H1 (cell line): ENCODE measurements at regions not wholly inside any gene's neighbourhood (a gene's known extent, or its start where the extent isn't known, plus 50 kb on each side); places are given as distances from the start of the nearest gene placed in this dataset.

Experiments used
- CTCF ChIA-PET: fragments of 300-600 bp; sonication (Branson Sonifier 250); formaldehyde crosslinking; loops from one replicate; lab custom pipeline; 2021; ENCODE audit not compliant: partially characterized antibody; lab: Charles Lee
- POLR2A ChIA-PET: fragments of 300-600 bp; sonication (Branson Sonifier 250); formaldehyde crosslinking; loops from one replicate; lab custom pipeline; 2021; ENCODE audit warnings: inconsistent platforms; ENCODE audit not compliant: partially characterized antibody; lab: Charles Lee
- DNase-seq, 2 experiments: peaks; one replicate each; pipeline versions ENCODE4 v3.0.0 to v3.0.0-alpha.2; 2010 to 2022; ENCODE audit warnings: low spot score in 2 of 2, low read depth in 1 of 2, mixed read lengths in 1 of 2
- FAIRE-seq: peaks from 2 replicates; lab custom pipeline; 2011; peaks lifted over from hg19 to GRCh38; lab: Jason Lieb, UNC
- H2AFZ ChIP-seq: 2 replicates; pipeline ENCODE4 v1.8.1; 2012; ENCODE audit warnings: low read length, inconsistent platforms
- H2AK5ac ChIP-seq: 2 replicates; pipeline ENCODE4 v1.6.1; 2013; ENCODE audit warnings: low read depth, low read length
- H2BK120ac ChIP-seq: replicated peaks from 2 replicates; pipeline ENCODE3; 2013; ENCODE audit warnings: low read depth, low read length, inconsistent platforms
- H2BK12ac ChIP-seq: 2 replicates; pipeline ENCODE4 v1.6.1; 2013; ENCODE audit warnings: low read depth, low read length
- H2BK15ac ChIP-seq: 2 replicates; pipeline ENCODE4 v1.6.1; 2013; ENCODE audit warnings: low read length
- H2BK20ac ChIP-seq: 2 replicates; pipeline ENCODE4 v1.6.1; 2013; ENCODE audit warnings: low read length
- H2BK5ac ChIP-seq: 2 replicates; pipeline ENCODE4 v1.6.1; 2013; ENCODE audit warnings: low read depth, low read length
- H3K14ac ChIP-seq: 2 replicates; pipeline ENCODE4 v1.6.1; 2013; ENCODE audit warnings: inconsistent platforms; ENCODE audit not compliant: insufficient read length
- H3K18ac ChIP-seq: 2 replicates; pipeline ENCODE4 v1.6.1; 2013; ENCODE audit warnings: low read length; ENCODE audit errors: extremely low read depth
- H3K23ac ChIP-seq: 2 replicates; pipeline ENCODE4 v1.6.1; 2013; ENCODE audit warnings: inconsistent platforms; ENCODE audit not compliant: insufficient read length
- H3K23me2 ChIP-seq: 2 replicates; pipeline ENCODE4 v1.6.1; 2013; ENCODE audit warnings: low read depth, low read length
- H3K27ac ChIP-seq: 2 replicates; pipeline ENCODE4 v1.6.1; 2011; ENCODE audit warnings: low read depth, low read length, inconsistent platforms
- H3K27me3 ChIP-seq, 4 experiments: replicated peaks in 1 of 4; 1 replicate in 1 of 4; 2 replicates in 3 of 4; pipeline versions ENCODE4 v1.6.1 to v1.8.1; 2011 to 2013; ENCODE audit warnings: low read length in 3 of 4, mild to moderate bottlenecking in 3 of 4, inconsistent platforms in 2 of 4, mixed read lengths in 2 of 4, moderate library complexity in 1 of 4; ENCODE audit not compliant: control insufficient read depth in 3 of 4, insufficient read depth in 3 of 4; ENCODE audit errors: extremely low read depth in 1 of 4
- H3K36me3 ChIP-seq, 4 experiments: 2 replicates each; pipeline versions ENCODE4 v1.6.1 to v1.8.1; 2011 to 2013; ENCODE audit warnings: mild to moderate bottlenecking in 4 of 4, low read length in 3 of 4, moderate library complexity in 2 of 4, control low read depth in 1 of 4, inconsistent platforms in 1 of 4; ENCODE audit not compliant: insufficient read depth in 4 of 4, control insufficient read depth in 2 of 4
- H3K4ac ChIP-seq: replicated peaks from 2 replicates; pipeline ENCODE3; 2013; ENCODE audit warnings: low read length, low read depth, mixed read lengths, inconsistent platforms; ENCODE audit not compliant: insufficient read length
- H3K4me1 ChIP-seq, 4 experiments: replicated peaks in 1 of 4; 1 replicate in 1 of 4; 2 replicates in 3 of 4; pipeline versions ENCODE4 v1.6.1 to v1.8.1; 2011 to 2013; ENCODE audit warnings: low read length in 3 of 4, inconsistent platforms in 2 of 4, mixed read lengths in 1 of 4; ENCODE audit not compliant: insufficient read depth in 4 of 4, control insufficient read depth in 3 of 4
- H3K4me2 ChIP-seq, 2 experiments: 2 replicates each; pipeline versions ENCODE4 v1.6.1 to v1.8.1; 2011 to 2013; ENCODE audit warnings: low read depth in 2 of 2, low read length in 2 of 2, control low read depth in 1 of 2, inconsistent platforms in 1 of 2, mild to moderate bottlenecking in 1 of 2; ENCODE audit not compliant: insufficient read depth in 1 of 2
- H3K4me3 ChIP-seq, 4 experiments: fragments of 200-600, 300-600 bp in 1 of 4; sonication (generic), shearing (Covaris generic), sonication (Bioruptor Twin) in 1 of 4; 2 replicates each; pipeline versions ENCODE4 v1.5.1 to v1.8.1; 2011 to 2016; ENCODE audit warnings: low read length in 4 of 4, low read depth in 3 of 4, control low read depth in 2 of 4, inconsistent platforms in 2 of 4, mild to moderate bottlenecking in 2 of 4, mixed read lengths in 1 of 4, moderate library complexity in 1 of 4; ENCODE audit not compliant: insufficient read depth in 2 of 4; ENCODE audit errors: extremely low read depth in 1 of 4
- H3K56ac ChIP-seq: replicated peaks from 2 replicates; pipeline ENCODE3; 2013; ENCODE audit warnings: low read depth, mild to moderate bottlenecking, mixed read lengths, low read length, inconsistent platforms; ENCODE audit not compliant: insufficient read length
- H3K79me1 ChIP-seq: 2 replicates; pipeline ENCODE4 v1.6.1; 2013; ENCODE audit warnings: low read depth, low read length, control low read depth
- H3K79me2 ChIP-seq, 2 experiments: 2 replicates each; pipeline versions ENCODE4 v1.6.1 to v1.8.1; 2012 to 2013; ENCODE audit warnings: low read length in 2 of 2, mild to moderate bottlenecking in 2 of 2, inconsistent platforms in 1 of 2; ENCODE audit not compliant: insufficient read depth in 2 of 2, control insufficient read depth in 1 of 2
- H3K9ac ChIP-seq, 4 experiments: replicated peaks in 1 of 4; 1 replicate in 1 of 4; 2 replicates in 3 of 4; pipeline versions ENCODE4 v1.6.1 to v1.8.1; 2011 to 2013; ENCODE audit warnings: low read depth in 3 of 4, low read length in 3 of 4, control low read depth in 2 of 4, mild to moderate bottlenecking in 2 of 4, moderate library complexity in 2 of 4, inconsistent platforms in 1 of 4; ENCODE audit errors: extremely low read depth in 1 of 4
- H3K9me3 ChIP-seq, 2 experiments: 2 replicates each; pipeline versions ENCODE4 v1.6.1 to v1.8.1; 2012 to 2013; ENCODE audit warnings: mild to moderate bottlenecking in 2 of 2, moderate library complexity in 2 of 2, control low read depth in 1 of 2, inconsistent platforms in 1 of 2, low read depth in 1 of 2, low read length in 1 of 2, mixed read lengths in 1 of 2; ENCODE audit not compliant: insufficient read depth in 2 of 2
- H4K20me1 ChIP-seq, 2 experiments: replicated peaks in 1 of 2; 2 replicates each; pipeline versions ENCODE3 to v1.8.1; 2011 to 2013; ENCODE audit warnings: inconsistent platforms in 2 of 2, low read length in 2 of 2, mild to moderate bottlenecking in 1 of 2; ENCODE audit not compliant: insufficient read depth in 2 of 2, control insufficient read depth in 1 of 2
- H4K5ac ChIP-seq: 2 replicates; pipeline ENCODE4 v1.6.1; 2013; ENCODE audit warnings: low read length, low read depth, mixed read lengths, inconsistent platforms; ENCODE audit not compliant: insufficient read length
- H4K8ac ChIP-seq: 2 replicates; pipeline ENCODE4 v1.8.0; 2013; ENCODE audit warnings: mild to moderate bottlenecking, moderate library complexity, low read length, inconsistent platforms; ENCODE audit not compliant: insufficient read depth; ENCODE audit errors: extremely low read depth
- H4K91ac ChIP-seq: replicated peaks from 2 replicates; pipeline ENCODE3; 2013; ENCODE audit warnings: low read length, mixed read lengths, inconsistent platforms; ENCODE audit not compliant: insufficient read length
- CHD1 ChIP-seq: IDR thresholded peaks from 2 replicates; pipeline ENCODE4 v1.6.1; 2012; ENCODE audit warnings: low read depth, low read length, improper control_type of control experiment
- CTBP2 ChIP-seq: IDR thresholded peaks from 2 replicates; pipeline ENCODE4 v1.7.0; 2011; ENCODE audit warnings: borderline replicate concordance, mild to moderate bottlenecking, moderate library complexity, mixed read lengths, low read length; ENCODE audit not compliant: insufficient read depth, insufficient read length
- NANOG ChIP-seq: IDR thresholded peaks from 2 replicates; pipeline ENCODE4 v1.6.1; 2011; ENCODE audit warnings: low read length, low read depth, mild to moderate bottlenecking, inconsistent platforms; ENCODE audit not compliant: insufficient read depth, poor library complexity, severe bottlenecking
- RXRA ChIP-seq: IDR thresholded peaks from 2 replicates; pipeline ENCODE4 v1.6.1; 2011; ENCODE audit warnings: low read depth, mild to moderate bottlenecking, low read length, moderate library complexity; ENCODE audit not compliant: insufficient read depth
- SIN3A ChIP-seq, 2 experiments: IDR thresholded peaks in 1 of 2; conservative IDR thresholded peaks in 1 of 2; 2 replicates each; pipeline ENCODE4 v1.6.1; 2011 to 2012; ENCODE audit warnings: low read length in 2 of 2, improper control_type of control experiment in 1 of 2, low read depth in 1 of 2, mild to moderate bottlenecking in 1 of 2
- SIRT6 ChIP-seq: IDR thresholded peaks from one replicate; pipeline ENCODE4 v1.7.1; 2012; ENCODE audit warnings: low read length, inconsistent platforms
- SIX5 ChIP-seq: IDR thresholded peaks from 2 replicates; pipeline ENCODE4 v1.6.1; 2011; ENCODE audit warnings: mild to moderate bottlenecking, low read depth, low read length
- SP2 ChIP-seq: IDR thresholded peaks from 2 replicates; pipeline ENCODE4 v1.6.1; 2012; ENCODE audit warnings: mild to moderate bottlenecking, low read length, inconsistent platforms
- SUZ12 ChIP-seq: fragments of 200-600 bp; sonication (generic); IDR thresholded peaks from 2 replicates; pipeline ENCODE4 v1.6.1; 2012; ENCODE audit warnings: mild to moderate bottlenecking, inconsistent platforms, low read length, moderate library complexity, mixed read lengths
- TAF7 ChIP-seq: optimal IDR thresholded peaks from 2 replicates; pipeline ENCODE3; 2011; ENCODE audit warnings: low read depth, mild to moderate bottlenecking, inconsistent platforms, low read length, moderate library complexity, borderline replicate concordance
- TCF12 ChIP-seq: IDR thresholded peaks from 2 replicates; pipeline ENCODE4 v1.6.1; 2011; ENCODE audit warnings: low read depth, mild to moderate bottlenecking, low read length
- YY1 ChIP-seq: IDR thresholded peaks from 2 replicates; pipeline ENCODE4 v1.6.1; 2011; ENCODE audit warnings: low read depth, mild to moderate bottlenecking, low read length
- WGBS, 2 experiments: shearing (Covaris generic) in 1 of 2; methylation state at CpG; one replicate each; pipeline versions ENCODE4 v1.1.6 to v1.1.7; 2013 to 2015; ENCODE audit warnings: low lambda C conversion rate in 2 of 2, mixed read lengths in 2 of 2, inconsistent platforms in 1 of 2, low coverage in 1 of 2, missing lambda C conversion rate in 1 of 2; ENCODE audit not compliant: insufficient replicate concordance in 2 of 2, insufficient coverage in 1 of 2, insufficient read length in 1 of 2; ENCODE audit errors: extremely low coverage in 1 of 2, missing lambda C conversion rate in 1 of 2; 5-methylcytosine and 5-hydroxymethylcytosine counted together
- TF ChIP-seq, protein P1 (sequence below): IDR thresholded peaks from 2 replicates; pipeline ENCODE4 v1.6.1; 2011; ENCODE audit warnings: low read depth, mild to moderate bottlenecking, low read length; ENCODE audit not compliant: insufficient read depth

DNA sequence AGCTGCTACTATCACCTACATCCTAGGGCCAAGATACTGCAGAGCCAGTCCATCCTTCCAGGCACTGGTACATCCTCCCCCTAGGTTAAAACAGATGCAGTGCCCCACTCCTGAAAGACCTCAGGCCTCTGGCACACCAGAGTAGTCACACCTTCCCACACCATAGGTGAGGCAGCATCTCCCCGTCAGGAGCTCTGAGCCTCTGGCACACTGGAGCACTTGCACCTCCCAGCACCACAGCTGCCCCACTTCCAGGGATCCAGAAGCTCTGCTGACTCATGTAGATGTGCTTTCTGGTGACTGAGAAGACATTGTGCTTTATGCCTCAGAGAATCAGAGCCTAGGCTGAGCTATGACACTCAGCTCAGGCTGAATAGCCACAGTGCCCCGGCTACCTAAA lies 138.4 kb upstream of the COL3A1 start:
- Histone ChIP-seq H3K4ac (no peak overlapping the region), H3K56ac (no peak overlapping the region), H3K18ac (no peak overlapping the region), H3K14ac (no peak overlapping the region), H4K20me1 (no peaks in the 10 kb centered on the region), H3K9me3 (peaks cover 3% of the 10 kb centered on the region in 2 experiments; a peak in 1 of 4 replicates), H3K27ac (no peak overlapping the region), H2BK12ac (no peak overlapping the region), H3K27me3 (no peaks in the 10 kb centered on the region), H2BK20ac (no peak overlapping the region), H3K9ac (no peak overlapping the region), H3K4me1 (no peaks in the 10 kb centered on the region), H3K79me2 (no peaks in the 10 kb centered on the region), H2AK5ac (no peak overlapping the region), H2BK15ac (no peak overlapping the region), H4K91ac (no peak overlapping the region), H2BK120ac (no peak overlapping the region), H4K5ac (no peak overlapping the region), H2AFZ (no peak overlapping the region), H3K36me3 (no peaks in the 10 kb centered on the region), H3K4me3 (no peak overlapping the region), H3K23me2 (no peaks in the 10 kb centered on the region), H3K4me2 (no peak overlapping the region), H3K23ac (no peak overlapping the region), H4K8ac (peak overlapping the region; percentile 46; the same call in 1 of the 2 replicates), H3K79me1 (no peaks in the 10 kb centered on the region), H2BK5ac (no peak overlapping the region; the same call in 1 of the 2 replicates)
- FAIRE-seq (no peak), DNase-seq (no peak)
- ChIA-PET POLR2A (no interaction called here), CTCF (interaction anchor here (0.9 kb wide), 1 partner anchor 9 kb away, joined by 5 read pairs; no protein-coding TSS in a partner anchor)
- WGBS, 2 experiments = 94% methylated on average over 2 of the region's 2 CpGs; no CpG with 5 or more reads in 1 of the 2 experiments
- TF ChIP-seq TCF12 (no peak), RXRA (no peak), SIX5 (no peak), TAF7 (no peak), SIN3A (conservative IDR thresholded peaks at IDR 0.05 in 1 of 2, IDR thresholded peaks at IDR 0.05 in 1 of 2; ENCODE audit: low read depth in 1 of 2, low read length in 2 of 2) (no peak), SIRT6 (no peak), SP2 (no peak), CHD1 (no peak), CTBP2 (no peak), YY1 (no peak), NANOG (no peak), SUZ12 (no peak)
- TF ChIP-seq, protein P1, sequence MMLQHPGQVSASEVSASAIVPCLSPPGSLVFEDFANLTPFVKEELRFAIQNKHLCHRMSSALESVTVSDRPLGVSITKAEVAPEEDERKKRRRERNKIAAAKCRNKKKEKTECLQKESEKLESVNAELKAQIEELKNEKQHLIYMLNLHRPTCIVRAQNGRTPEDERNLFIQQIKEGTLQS = no peak
